22Rv1 (cell line): ENCODE measurements at regions not wholly inside any gene's neighbourhood (a gene's known extent, or its start where the extent isn't known, plus 50 kb on each side); places are given as distances from the start of the nearest gene placed in this dataset.

Source experiments
- H3K27ac ChIP-seq: fragments of 450-650 bp; 2 replicates; pipeline ENCODE4 v1.5.1; 2017
- CTCF ChIP-seq: fragments of 450-650 bp; IDR thresholded peaks from 2 replicates; pipeline ENCODE4 v1.5.1; 2017; ENCODE audit warnings: mild to moderate bottlenecking
- ZFX ChIP-seq: fragments of 450-650 bp; IDR thresholded peaks from 2 replicates; pipeline ENCODE4 v1.6.1; 2017; ENCODE audit warnings: antibody characterized with exemption, borderline replicate concordance

GRCh38 chr2:22274661-22275060 is 1110.3 kb upstream of the KLHL29 start:
- H3K27ac ChIP-seq = no peak overlapping the region
- no peak for TF ChIP-seq ZFX

GRCh38 chr2:22276696-22277095 is 1108.3 kb upstream of the KLHL29 start:
- TF ChIP-seq CTCF (no peak), ZFX (no peak)
- no peak overlapping the region for H3K27ac ChIP-seq

GRCh38 chr2:22279541-22279940 is 1105.4 kb upstream of the KLHL29 start:
- no peak for TF ChIP-seq ZFX
- TF ChIP-seq CTCF = no peak
- H3K27ac ChIP-seq = no peak overlapping the region

- no peak for TF ChIP-seq ZFX
- TF ChIP-seq CTCF = no peak
- no peak overlapping the region for H3K27ac ChIP-seq
These were observed 1103.9 kb upstream of the KLHL29 start for GRCh38 chr2:22281033-22281432.

GRCh38 chr2:22282220-22282619 is 1102.8 kb upstream of the KLHL29 start:
- TF ChIP-seq ZFX (no peak), CTCF (no peak)
- H3K27ac ChIP-seq = no peak overlapping the region

GRCh38 chr2:22282916-22283315 is 1102.1 kb upstream of the KLHL29 start:
- no peak for TF ChIP-seq CTCF
- no peak for TF ChIP-seq ZFX
- no peak overlapping the region for H3K27ac ChIP-seq

- TF ChIP-seq CTCF (no peak), ZFX (no peak)
- H3K27ac ChIP-seq = no peak overlapping the region
These were observed 1101.5 kb upstream of the KLHL29 start for GRCh38 chr2:22283436-22283835.

- no peak overlapping the region for H3K27ac ChIP-seq
- TF ChIP-seq ZFX (no peak), CTCF (no peak)
These were observed 1094.7 kb upstream of the KLHL29 start for GRCh38 chr2:22290302-22290701.
